ENCODE measurements at regions not wholly inside any gene's neighbourhood (a gene's known extent, or its start where the extent isn't known, plus 50 kb on each side); places are given as distances from the start of the nearest gene placed in this dataset.

DNA sequence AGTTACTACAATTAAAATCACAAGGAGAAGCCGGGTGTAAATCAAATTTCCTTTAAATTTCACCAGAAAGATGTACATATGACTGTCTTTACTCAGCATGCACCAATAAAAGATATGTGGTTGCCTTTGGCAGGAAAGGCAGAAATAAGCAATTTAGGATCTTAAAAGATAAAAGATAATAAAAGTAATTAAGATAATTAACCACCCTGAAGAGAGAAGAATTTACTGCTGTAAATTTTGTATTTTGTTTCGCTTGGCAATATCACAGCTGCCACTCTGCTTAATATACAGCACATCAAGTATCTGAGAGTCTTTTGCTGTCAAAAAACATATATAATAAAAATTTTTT, 411.9 kb downstream of the MN1 start:
- Histone ChIP-seq H3K36me3 (no peaks in the 10 kb centered on the region), H3K27me3 (no peaks in the 10 kb centered on the region), H3K9me3 (no peaks in the 10 kb centered on the region), H3K4me1 (no peaks in the 10 kb centered on the region), H3K4me3 (replicated peaks in 1 of 3) (no peak overlapping the region), H3K27ac (no peak overlapping the region)
- no peak for DNase-seq
- intact Hi-C loops (cut with DNase I): no loop called here
- TF ChIP-seq, protein P1, sequence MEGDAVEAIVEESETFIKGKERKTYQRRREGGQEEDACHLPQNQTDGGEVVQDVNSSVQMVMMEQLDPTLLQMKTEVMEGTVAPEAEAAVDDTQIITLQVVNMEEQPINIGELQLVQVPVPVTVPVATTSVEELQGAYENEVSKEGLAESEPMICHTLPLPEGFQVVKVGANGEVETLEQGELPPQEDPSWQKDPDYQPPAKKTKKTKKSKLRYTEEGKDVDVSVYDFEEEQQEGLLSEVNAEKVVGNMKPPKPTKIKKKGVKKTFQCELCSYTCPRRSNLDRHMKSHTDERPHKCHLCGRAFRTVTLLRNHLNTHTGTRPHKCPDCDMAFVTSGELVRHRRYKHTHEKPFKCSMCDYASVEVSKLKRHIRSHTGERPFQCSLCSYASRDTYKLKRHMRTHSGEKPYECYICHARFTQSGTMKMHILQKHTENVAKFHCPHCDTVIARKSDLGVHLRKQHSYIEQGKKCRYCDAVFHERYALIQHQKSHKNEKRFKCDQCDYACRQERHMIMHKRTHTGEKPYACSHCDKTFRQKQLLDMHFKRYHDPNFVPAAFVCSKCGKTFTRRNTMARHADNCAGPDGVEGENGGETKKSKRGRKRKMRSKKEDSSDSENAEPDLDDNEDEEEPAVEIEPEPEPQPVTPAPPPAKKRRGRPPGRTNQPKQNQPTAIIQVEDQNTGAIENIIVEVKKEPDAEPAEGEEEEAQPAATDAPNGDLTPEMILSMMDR (IDR thresholded peaks at IDR 0.05): no peak
- TF ChIP-seq POLR2A (IDR thresholded peaks at IDR 0.05): no peak
- WGBS, 2 donors: 59 to 88% methylated on average over 2 of the region's 2 CpGs

DNA sequence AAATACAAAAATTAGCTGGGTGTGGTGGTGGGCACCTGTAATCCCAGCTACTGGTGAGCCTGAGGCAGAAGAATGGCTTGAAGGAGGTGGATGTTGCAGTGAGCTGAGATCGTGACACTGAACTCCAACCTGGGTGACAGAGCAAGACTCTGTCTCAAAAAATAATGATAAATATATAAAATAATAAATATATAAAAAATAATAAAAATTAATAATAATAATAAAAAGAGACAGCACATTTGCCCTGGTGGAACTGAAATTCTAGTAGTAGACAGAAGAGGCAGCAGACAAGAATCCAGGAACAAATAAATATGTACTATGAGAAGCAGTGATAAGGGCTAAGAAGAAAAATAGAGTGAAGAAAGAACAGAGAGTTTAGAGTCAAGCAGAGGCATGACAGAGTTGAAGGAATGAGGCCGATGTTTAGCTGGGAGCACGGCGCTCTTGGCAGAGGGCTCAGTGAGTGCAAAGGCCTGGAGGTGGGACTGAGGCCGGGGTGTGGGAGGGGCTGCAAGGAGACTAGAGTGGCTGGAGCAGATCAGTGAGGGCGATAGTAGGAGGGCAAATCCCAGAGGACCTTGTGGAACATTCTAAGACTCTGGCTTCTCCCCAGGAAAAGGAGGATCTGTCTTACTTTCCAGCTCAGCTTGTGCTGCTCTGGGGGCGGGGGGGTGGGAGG, 410.3 kb downstream of the MN1 start:
- no peaks in the 10 kb centered on the region for H3K36me3 ChIP-seq
- TF ChIP-seq, protein P1 (IDR thresholded peaks at IDR 0.05): no peak
- TF ChIP-seq POLR2A (IDR thresholded peaks at IDR 0.05): no peak
- DNase-seq: peak; percentile 51 to 60
- WGBS, 2 donors: 36 to 44% methylated on average over 7 of the region's 7 CpGs
- H3K9me3 ChIP-seq: no peaks in the 10 kb centered on the region
- intact Hi-C loops (cut with DNase I): no loop called here
- no peak overlapping the region for H3K4me3 ChIP-seq (replicated peaks in 1 of 3)
- H3K27ac ChIP-seq: no peak overlapping the region
- H3K27me3 ChIP-seq: no peaks in the 10 kb centered on the region
- no peaks in the 10 kb centered on the region for H3K4me1 ChIP-seq

DNA sequence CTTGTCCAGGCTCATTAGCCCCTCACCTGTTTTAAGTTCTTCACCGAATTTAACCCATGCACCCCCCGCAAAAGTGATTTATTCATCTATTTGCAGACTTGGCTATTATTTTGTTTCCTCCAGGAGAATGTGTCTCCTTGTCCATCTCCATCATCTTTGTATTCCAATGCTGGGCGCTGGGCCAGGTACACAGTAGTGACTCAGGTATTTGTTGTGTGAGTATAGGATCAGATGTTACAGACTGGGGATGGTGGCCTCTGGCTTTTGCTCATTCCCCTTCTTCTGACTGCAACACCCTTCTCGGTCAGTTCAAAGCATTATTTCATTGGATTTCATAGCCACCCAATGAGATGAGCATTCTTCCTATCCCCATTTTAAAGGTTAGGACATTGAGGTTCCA, 408.2 kb downstream of the MN1 start:
- Histone ChIP-seq H3K27ac (no peak overlapping the region), H3K27me3 (no peaks in the 10 kb centered on the region), H3K9me3 (no peaks in the 10 kb centered on the region), H3K36me3 (no peaks in the 10 kb centered on the region), H3K4me3 (replicated peaks in 1 of 3) (no peak overlapping the region), H3K4me1 (no peaks in the 10 kb centered on the region)
- no peak for DNase-seq
- intact Hi-C loops (cut with DNase I): no loop called here
- TF ChIP-seq, protein P1 (IDR thresholded peaks at IDR 0.05): no peak
- no peak for TF ChIP-seq POLR2A (IDR thresholded peaks at IDR 0.05)
- WGBS, 2 donors: 87 to 99% methylated on average over 4 of the region's 4 CpGs

DNA sequence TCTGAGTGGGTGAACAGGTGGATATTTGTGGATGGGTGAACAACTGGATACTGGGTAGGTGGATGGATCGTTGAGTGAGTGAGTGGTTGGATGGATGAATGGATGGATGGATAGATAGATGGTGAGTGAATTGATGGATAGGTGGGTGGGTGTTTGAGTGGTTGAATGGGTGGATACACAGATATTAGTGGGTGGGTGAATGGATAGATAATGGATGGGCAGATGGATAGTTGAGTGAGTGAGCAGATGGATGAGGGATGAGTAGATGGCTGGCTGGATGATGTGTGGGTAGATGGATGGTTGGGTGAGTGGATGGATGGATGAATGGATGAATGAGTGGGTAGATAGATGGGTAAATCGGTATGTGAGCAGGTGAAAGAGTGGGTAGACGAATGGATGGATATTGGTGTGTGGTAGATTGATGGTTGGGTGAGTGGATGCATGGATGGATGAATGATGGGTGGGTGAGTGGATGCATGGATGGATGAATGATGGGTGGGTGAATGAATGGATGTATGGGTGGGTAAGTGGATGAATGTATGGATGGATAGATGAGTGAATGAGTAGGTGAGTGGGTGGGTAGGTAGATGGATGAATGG, 406.7 kb downstream of the MN1 start:
- no peak overlapping the region for H3K4me3 ChIP-seq (replicated peaks in 1 of 3)
- DNase-seq: no peak
- TF ChIP-seq, protein P1 (IDR thresholded peaks at IDR 0.05): no peak
- no peak for TF ChIP-seq POLR2A (IDR thresholded peaks at IDR 0.05)
- no peaks in the 10 kb centered on the region for H3K27me3 ChIP-seq
- intact Hi-C loops (cut with DNase I): no loop called here
- H3K36me3 ChIP-seq: no peaks in the 10 kb centered on the region
- 89 to 91% methylated on average over 3 of the region's 3 CpGs for WGBS, 2 donors
- no peaks in the 10 kb centered on the region for H3K9me3 ChIP-seq
- no peaks in the 10 kb centered on the region for H3K4me1 ChIP-seq
- no peak overlapping the region for H3K27ac ChIP-seq

DNA sequence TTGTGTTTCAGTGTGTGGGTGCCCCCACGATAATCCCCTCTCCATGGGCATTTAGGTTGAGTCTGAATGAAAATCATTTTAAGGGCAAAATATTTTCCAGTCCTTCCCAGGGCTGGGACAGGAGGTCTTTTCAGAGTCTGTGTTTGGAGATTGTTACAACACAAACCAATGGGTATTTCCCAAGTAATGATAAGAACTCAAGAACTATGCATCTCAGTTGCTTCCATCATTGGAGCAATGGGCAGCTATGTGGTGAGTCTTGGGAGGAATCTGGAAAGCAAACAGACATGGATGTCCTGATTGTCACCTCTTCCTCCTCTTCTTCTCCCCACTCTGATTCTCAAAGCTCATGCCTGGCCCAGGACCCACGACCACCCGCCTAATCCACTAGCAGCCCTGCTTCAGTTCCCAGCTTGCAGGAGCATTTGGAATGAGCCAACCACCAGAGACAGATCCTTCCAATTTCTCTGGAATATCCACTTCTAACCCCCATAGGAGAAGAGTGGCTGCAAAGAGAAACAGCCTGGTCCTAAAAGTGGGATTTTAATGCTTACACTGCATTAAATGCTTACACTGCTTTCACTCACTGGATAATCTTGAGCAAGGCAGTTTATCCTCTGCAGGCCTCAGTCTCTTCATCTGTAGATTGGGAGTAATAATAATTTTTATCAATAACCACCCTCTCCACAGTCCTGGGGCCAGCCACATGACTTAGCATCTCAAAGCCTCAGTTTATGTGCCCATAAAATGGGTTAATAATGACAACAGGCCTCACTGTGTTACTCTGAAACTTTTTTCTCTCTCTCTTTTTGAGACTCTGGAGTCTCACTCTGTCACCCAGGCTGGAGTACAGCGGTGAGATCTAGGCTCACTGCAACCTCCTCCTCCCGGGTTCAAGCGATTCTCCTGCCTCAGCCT, 404.3 kb downstream of the MN1 start:
- intact Hi-C loops (cut with DNase I): no loop called here
- TF ChIP-seq, protein P1 (IDR thresholded peaks at IDR 0.05): no peak
- TF ChIP-seq POLR2A (IDR thresholded peaks at IDR 0.05): no peak
- 82 to 89% methylated on average over 6 of the region's 6 CpGs for WGBS, 2 donors
- no peak overlapping the region for H3K27ac ChIP-seq
- H3K4me3 ChIP-seq (replicated peaks in 1 of 3): no peak overlapping the region
- no peak for DNase-seq
- no peaks in the 10 kb centered on the region for H3K9me3 ChIP-seq
- no peaks in the 10 kb centered on the region for H3K27me3 ChIP-seq
- no peaks in the 10 kb centered on the region for H3K4me1 ChIP-seq
- H3K36me3 ChIP-seq: no peaks in the 10 kb centered on the region
